KMS-11 (cell line): ENCODE measurements at regions not wholly inside any gene's neighbourhood (a gene's known extent, or its start where the extent isn't known, plus 50 kb on each side); places are given as distances from the start of the nearest gene placed in this dataset.

Experiments
- H2AFZ ChIP-seq: fragments of 200-600 bp; sonication (generic); 2 replicates; pipeline ENCODE4 v1.6.1; 2016; ENCODE audit warnings: antibody characterized with exemption, mixed run types, low read depth
- H3K27ac ChIP-seq: fragments of 200-600 bp; sonication (generic); 2 replicates; pipeline ENCODE4 v1.6.1; 2016; ENCODE audit warnings: mild to moderate bottlenecking, mixed run types
- H3K27me3 ChIP-seq: fragments of 200-600 bp; sonication (generic); 2 replicates; pipeline ENCODE4 v1.6.1; 2017; ENCODE audit warnings: mild to moderate bottlenecking, low read depth, mixed run types, moderate library complexity; ENCODE audit not compliant: insufficient read depth
- H3K36me3 ChIP-seq: fragments of 200-600 bp; sonication (generic); 2 replicates; pipeline ENCODE4 v1.6.1; 2017; ENCODE audit warnings: mild to moderate bottlenecking, mixed run types; ENCODE audit not compliant: insufficient read depth
- H3K4me1 ChIP-seq: fragments of 200-600 bp; sonication (generic); 2 replicates; pipeline ENCODE4 v1.6.1; 2016; ENCODE audit warnings: mild to moderate bottlenecking, low read depth, mixed run types; ENCODE audit not compliant: poor library complexity, severe bottlenecking
- H3K4me2 ChIP-seq: fragments of 200-600 bp; sonication (generic); 2 replicates; pipeline ENCODE4 v1.7.0; 2016; ENCODE audit warnings: mild to moderate bottlenecking, mixed run types
- H3K4me3 ChIP-seq: fragments of 200-600 bp; sonication (generic); IDR thresholded peaks from 2 replicates; pipeline ENCODE4 v1.6.1; 2017; ENCODE audit warnings: low read depth, low read length, mixed read lengths; ENCODE audit not compliant: insufficient read depth
- H3K79me2 ChIP-seq: fragments of 200-600 bp; sonication (generic); 2 replicates; pipeline ENCODE4 v1.6.1; 2016; ENCODE audit warnings: low read depth, mixed run types; ENCODE audit not compliant: insufficient read depth
- H3K9ac ChIP-seq: fragments of 200-600 bp; sonication (generic); 2 replicates; pipeline ENCODE4 v1.6.1; 2016; ENCODE audit warnings: mild to moderate bottlenecking, mixed run types
- H4K20me1 ChIP-seq: fragments of 200-600 bp; sonication (generic); 2 replicates; pipeline ENCODE4 v1.6.1; 2016; ENCODE audit warnings: mild to moderate bottlenecking, mixed run types; ENCODE audit not compliant: insufficient read depth
- TF ChIP-seq, protein P1 (sequence below): fragments of 200-600 bp; sonication (generic); conservative IDR thresholded peaks from 2 replicates; pipeline ENCODE4 v1.6.1; 2017; ENCODE audit warnings: low read depth, mild to moderate bottlenecking, antibody characterized with exemption, low read length, moderate library complexity, mixed read lengths

GRCh38 chr4:165756836-165757235 lies 116.2 kb upstream of the TLL1 start:
- H3K79me2 ChIP-seq = no peaks in the 10 kb centered on the region
- no peaks in the 10 kb centered on the region for H4K20me1 ChIP-seq
- H3K36me3 ChIP-seq = no peaks in the 10 kb centered on the region
- H3K4me2 ChIP-seq = no peak overlapping the region
- no peak overlapping the region for H2AFZ ChIP-seq
- no peak overlapping the region for H3K9ac ChIP-seq
- H3K27me3 ChIP-seq = no peaks in the 10 kb centered on the region
- H3K4me1 ChIP-seq = no peaks in the 10 kb centered on the region
- no peak overlapping the region for H3K4me3 ChIP-seq
- TF ChIP-seq, protein P1, sequence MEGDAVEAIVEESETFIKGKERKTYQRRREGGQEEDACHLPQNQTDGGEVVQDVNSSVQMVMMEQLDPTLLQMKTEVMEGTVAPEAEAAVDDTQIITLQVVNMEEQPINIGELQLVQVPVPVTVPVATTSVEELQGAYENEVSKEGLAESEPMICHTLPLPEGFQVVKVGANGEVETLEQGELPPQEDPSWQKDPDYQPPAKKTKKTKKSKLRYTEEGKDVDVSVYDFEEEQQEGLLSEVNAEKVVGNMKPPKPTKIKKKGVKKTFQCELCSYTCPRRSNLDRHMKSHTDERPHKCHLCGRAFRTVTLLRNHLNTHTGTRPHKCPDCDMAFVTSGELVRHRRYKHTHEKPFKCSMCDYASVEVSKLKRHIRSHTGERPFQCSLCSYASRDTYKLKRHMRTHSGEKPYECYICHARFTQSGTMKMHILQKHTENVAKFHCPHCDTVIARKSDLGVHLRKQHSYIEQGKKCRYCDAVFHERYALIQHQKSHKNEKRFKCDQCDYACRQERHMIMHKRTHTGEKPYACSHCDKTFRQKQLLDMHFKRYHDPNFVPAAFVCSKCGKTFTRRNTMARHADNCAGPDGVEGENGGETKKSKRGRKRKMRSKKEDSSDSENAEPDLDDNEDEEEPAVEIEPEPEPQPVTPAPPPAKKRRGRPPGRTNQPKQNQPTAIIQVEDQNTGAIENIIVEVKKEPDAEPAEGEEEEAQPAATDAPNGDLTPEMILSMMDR = no peak
- H3K27ac ChIP-seq = no peak overlapping the region

GRCh38 chr4:165757451-165757850 lies 115.6 kb upstream of the TLL1 start:
- Histone ChIP-seq H3K4me1 (no peaks in the 10 kb centered on the region), H3K79me2 (no peaks in the 10 kb centered on the region), H4K20me1 (no peaks in the 10 kb centered on the region), H3K27ac (no peak overlapping the region), H3K27me3 (no peaks in the 10 kb centered on the region), H3K4me3 (no peak overlapping the region), H2AFZ (no peak overlapping the region), H3K4me2 (no peak overlapping the region), H3K36me3 (no peaks in the 10 kb centered on the region), H3K9ac (no peak overlapping the region)
- TF ChIP-seq, protein P1 = no peak

- H3K27ac ChIP-seq = no peak overlapping the region
- TF ChIP-seq, protein P1 = no peak
- no peak overlapping the region for H3K4me2 ChIP-seq
- no peaks in the 10 kb centered on the region for H3K79me2 ChIP-seq
- no peak overlapping the region for H3K9ac ChIP-seq
- H3K27me3 ChIP-seq = no peaks in the 10 kb centered on the region
- H3K36me3 ChIP-seq = no peaks in the 10 kb centered on the region
- H2AFZ ChIP-seq = no peak overlapping the region
- H4K20me1 ChIP-seq = no peaks in the 10 kb centered on the region
- no peak overlapping the region for H3K4me3 ChIP-seq
- no peaks in the 10 kb centered on the region for H3K4me1 ChIP-seq
These were observed 115.0 kb upstream of the TLL1 start for GRCh38 chr4:165758086-165758485.

DNA sequence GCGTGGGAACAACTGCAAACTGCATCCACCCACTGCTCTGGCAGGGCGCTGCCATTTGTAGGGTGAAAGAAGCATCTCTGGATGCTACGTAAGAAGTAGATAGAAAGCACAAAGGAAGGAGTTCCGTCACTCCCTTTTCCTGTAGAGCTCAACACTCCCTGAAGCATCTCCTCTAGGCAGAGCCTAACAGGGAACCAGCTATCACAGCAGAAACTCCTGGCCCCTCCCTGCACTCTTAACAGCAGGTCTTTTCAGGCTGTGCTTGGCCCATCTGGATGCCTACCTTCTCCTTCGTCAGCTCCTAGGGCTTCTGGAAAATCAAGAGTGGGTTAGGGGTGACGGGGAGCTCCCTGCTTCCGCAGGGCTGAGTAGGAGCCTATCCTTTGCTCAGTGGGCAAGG lies 112.9 kb upstream of the TLL1 start:
- Histone ChIP-seq H3K27ac (no peak overlapping the region), H3K4me1 (no peaks in the 10 kb centered on the region), H4K20me1 (no peaks in the 10 kb centered on the region), H3K4me2 (no peak overlapping the region), H3K9ac (no peak overlapping the region), H2AFZ (no peak overlapping the region), H3K36me3 (no peaks in the 10 kb centered on the region), H3K27me3 (no peaks in the 10 kb centered on the region), H3K4me3 (no peak overlapping the region), H3K79me2 (no peaks in the 10 kb centered on the region)
- TF ChIP-seq, protein P1 = no peak
